Neural progenitor cell (in vitro differentiated cells): ENCODE measurements at regions not wholly inside any gene's neighbourhood (a gene's known extent, or its start where the extent isn't known, plus 50 kb on each side); places are given as distances from the start of the nearest gene placed in this dataset.

Source experiments
- CTCF ChIP-seq: fragments of 200-600 bp; sonication (generic); IDR thresholded peaks from 2 replicates; pipeline ENCODE4 v1.5.1; 2017; ENCODE audit warnings: antibody characterized with exemption, mild to moderate bottlenecking
- EZH2 ChIP-seq: fragments of 200-600 bp; sonication (generic); IDR thresholded peaks from 2 replicates; pipeline ENCODE4 v1.6.1; 2017; ENCODE audit warnings: antibody characterized with exemption, mild to moderate bottlenecking, moderate library complexity

GRCh38 chr4:177546745-177547144, 104.5 kb upstream of the AGA start:
- TF ChIP-seq CTCF, result no peak
- TF ChIP-seq EZH2, result no peak
